ENCODE measurements at regions not wholly inside any gene's neighbourhood (a gene's known extent, or its start where the extent isn't known, plus 50 kb on each side); places are given as distances from the start of the nearest gene placed in this dataset.
"Not testable (repeated sequence)": the region's sequence is repeated elsewhere in the genome, so short reads cannot be mapped to it uniquely, and the experiment has no call there.

DNA sequence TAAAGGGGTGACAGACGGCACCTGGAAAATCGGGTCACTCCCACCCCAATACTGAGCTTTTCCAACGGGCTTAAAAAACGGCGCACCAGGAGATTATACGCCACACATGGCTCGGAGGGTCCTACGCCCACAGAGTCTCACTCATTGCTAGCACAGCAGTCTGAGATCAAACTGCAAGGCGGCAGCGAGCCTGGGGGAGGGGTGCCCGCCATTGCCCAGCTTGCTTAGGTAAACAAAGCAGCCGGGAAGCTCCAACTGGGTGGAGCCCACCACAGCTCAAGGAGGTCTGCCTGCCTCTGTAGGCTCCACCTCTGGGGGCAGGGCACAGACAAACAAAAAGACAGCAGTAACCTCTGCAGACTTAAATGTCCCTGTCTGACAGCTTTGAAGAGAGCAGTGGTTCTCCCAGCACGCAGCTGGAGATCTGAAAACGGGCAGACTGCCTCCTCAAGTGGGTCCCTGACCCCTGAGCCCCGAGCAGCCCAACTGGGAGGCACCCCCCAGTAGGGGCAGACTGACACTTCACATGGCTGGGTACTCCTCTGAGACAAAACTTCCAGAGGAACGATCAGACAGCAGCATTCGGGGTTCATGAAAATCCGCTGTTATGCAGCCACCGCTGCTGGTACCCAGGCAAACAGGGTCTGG lies 162.8 kb upstream of the GJE1 start:
- DNase-seq (ENCODE audit: low spot score) = not testable (repeated sequence)

DNA sequence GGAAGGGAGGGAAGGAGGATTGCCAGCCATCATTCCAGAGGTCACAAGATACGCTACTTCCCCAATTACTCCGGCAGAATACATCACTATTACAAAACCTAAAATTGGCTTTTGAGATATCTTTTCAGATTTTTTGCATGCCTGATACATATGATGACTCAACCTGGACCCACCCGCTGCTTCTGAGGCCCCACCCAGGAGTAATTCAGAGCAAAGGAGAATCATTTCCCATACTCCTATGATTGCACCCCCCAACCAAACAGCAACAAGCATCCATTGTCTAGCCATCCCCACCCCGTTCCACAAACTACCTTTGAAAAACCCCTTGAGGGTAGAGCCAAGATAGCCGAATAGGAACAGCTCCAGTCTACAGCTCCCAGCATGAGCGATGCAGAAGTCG lies 163.5 kb upstream of the GJE1 start:
- no peak for DNase-seq (ENCODE audit: low spot score)

DNA sequence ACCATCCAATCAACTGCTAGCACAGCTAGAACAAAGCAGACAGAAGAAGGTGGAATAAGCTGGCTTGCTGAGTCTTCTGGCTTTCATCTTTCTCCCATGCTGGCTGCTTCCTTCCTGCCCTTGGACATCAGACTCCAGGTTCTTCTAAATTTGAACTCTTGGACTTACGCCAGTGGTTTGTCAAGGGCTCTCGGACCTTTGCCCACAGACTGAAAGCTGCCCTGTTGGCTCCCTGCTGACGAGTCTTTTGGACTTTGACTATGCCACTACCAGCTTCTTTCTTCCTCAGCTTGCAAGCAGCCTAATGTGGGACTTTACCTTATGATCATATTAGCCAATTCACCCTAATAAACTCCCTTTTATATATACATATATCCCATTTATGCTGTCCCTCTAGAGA lies 164.1 kb upstream of the GJE1 start:
- DNase-seq (ENCODE audit: low spot score) = no peak

DNA sequence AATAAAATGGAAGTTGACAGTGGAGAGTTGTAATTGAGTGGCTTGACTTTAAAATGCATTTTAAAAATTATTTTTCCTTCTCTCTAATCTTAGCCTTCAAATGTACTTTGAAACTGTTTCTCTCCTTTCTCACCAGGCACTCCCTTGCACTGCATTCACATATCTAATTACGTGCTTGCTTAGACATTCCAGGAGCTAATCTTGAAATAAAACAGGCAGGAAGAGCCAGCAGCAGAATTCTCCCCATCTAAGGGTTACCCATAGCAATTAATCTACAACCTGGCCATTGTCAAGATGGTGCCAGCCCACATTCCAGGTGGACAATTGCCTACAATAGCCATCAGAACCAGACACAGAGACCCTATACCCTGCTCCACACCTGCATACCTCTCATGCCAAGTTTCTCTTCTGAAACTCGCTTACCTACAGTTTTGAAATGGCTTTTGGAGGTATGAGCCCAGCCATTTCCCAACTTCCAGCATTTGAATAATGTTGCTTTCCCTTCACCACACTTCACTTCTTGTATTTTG lies 167.6 kb upstream of the GJE1 start:
- no peak for DNase-seq (ENCODE audit: low spot score)

DNA sequence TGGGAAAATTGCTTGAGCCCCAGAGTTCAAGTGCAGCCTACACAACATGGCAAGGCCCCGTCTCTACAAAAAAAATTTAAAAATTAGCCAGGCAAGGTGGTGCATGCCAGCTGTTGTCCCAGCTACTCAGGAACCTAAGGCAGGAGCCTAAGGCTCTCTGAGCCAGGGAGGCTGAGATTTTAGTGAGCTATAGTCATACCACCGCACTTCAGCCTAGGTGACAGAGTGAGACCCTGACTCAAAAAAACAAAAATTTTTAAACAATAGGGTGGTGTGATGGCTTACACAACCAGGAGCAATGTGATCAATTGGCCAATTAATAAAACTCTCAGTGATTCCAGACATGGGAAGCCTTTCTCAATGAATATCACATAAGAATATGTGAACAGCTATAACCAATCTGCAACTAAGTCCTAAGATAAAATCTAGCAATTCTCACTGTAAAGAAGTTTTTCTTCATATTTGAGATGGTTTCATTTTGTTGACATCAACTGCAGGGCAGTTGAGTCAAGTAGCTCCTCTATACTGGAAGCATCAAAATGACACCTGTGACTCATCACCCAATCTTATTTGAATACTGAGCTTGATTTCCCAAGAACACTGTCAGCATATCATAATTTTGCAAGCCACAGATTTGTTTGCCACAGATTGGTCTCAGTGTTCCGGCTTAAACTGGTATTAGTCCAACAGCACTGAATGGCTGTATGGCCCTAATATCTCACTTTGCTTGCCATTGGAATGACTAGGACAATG lies 169.0 kb upstream of the GJE1 start:
- no peak for DNase-seq (ENCODE audit: low spot score)

DNA sequence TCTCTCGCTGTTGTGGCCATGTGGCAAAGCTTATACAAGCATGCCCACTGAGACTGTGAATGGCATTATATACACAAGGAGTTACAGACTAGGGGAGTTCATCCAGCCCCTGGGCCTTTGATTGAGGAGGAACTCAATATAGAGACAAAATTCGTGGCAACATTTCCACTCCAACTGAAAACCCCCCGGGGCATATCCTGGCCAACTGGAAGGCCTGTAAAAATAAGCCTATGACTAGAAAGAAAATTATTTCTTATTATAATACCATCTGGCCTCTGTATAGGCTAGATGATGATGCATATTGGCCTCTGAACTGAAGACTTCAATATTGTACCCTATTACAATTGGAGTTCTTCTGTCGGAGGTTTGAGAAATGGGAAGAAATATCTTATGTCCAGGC lies 175.5 kb upstream of the GJE1 start:
- no peak for DNase-seq (ENCODE audit: low spot score)

DNA sequence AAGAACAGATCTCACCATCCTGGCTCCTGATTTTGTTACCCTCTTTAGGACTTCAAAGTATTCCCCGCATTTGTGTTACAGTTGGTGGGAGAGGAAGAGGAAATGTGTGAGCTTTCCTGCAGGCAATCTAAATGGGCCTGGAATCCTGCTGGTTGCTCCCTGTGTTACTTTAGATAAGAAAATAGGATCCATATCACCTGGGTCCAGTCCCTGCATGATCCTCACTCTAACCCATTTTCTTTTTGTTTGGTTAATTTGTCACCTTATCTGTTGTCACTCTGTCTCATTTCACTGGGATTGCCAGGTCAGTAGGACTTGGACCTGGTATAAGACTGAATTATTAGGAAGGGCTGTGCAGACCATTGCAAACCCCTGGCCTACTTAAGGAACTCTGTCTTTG lies 175.9 kb upstream of the GJE1 start:
- DNase-seq (ENCODE audit: low spot score) = no peak

DNA sequence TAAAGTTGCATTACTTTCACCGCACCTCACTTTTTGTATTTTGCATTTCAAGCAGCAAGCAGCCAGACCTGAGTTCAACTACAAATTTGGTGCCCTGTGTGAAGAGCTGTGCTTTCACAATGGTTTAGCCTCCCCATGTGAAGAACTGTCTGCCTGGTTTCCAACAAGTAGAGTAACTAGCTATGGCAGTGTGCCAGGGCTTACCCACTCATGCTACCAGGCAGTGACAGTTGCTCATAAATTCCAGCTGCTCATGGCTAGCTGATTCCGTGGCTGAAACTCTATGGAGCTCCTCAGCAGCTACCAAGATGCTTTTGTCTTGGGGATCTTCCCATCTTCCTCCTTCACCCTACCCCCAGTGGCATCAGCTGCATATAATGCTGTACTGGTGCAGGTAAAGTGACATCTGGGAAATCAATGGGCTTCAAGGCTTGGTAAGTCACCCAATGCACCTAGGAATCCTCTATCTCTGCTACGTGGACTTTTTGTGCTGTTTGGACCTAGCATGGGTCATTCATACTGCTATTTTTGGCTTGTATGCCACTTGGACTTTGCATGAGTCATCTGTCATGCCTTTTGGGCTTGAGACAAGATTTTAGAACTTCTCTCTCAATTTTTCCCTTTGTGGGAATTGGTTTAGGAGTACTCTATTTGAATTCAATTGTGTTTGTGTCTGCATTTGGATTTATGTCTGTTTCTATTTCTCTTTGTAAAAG lies 176.5 kb upstream of the GJE1 start:
- DNase-seq (ENCODE audit: low spot score) = no peak

DNA sequence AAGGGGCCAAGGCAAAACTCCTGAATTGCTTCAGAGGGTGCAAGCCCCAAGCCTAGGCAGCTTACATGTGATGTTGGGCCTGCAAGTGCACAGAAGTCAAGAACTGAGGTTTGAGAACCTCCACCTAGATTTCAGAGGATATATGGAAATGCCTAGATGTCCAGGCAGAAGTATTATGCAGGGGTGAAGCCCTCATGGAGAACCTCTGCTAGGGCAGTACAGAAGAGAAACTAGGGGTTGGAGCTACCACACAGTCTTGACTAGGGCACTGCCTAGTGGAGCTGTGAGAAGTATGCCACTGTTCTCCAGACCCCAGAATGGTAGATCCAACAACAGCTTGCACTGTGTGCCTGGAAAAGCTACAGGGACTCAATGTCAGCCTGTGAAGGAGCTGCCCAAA lies 179.7 kb upstream of the GJE1 start:
- DNase-seq (ENCODE audit: low spot score) = no peak

DNA sequence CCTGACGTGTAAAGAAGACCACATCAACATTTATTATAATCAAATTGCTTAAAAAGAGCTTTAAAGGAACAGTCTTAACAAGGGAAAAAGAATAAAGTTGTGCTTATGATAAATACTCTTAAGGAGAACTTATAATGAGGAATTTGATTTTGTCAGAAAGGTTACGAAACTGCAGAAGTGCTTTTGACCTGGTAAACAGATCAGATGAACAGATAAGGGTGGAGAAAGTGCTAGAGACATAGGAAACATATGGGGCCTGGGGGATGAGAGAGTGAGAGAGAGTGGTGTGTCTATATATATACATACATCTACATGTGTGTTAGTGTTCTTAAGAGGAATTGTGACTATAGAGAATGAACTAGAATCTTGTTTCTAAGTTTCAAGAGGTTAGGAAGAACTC lies 186.2 kb upstream of the GJE1 start:
- DNase-seq (ENCODE audit: low spot score) = no peak

DNA sequence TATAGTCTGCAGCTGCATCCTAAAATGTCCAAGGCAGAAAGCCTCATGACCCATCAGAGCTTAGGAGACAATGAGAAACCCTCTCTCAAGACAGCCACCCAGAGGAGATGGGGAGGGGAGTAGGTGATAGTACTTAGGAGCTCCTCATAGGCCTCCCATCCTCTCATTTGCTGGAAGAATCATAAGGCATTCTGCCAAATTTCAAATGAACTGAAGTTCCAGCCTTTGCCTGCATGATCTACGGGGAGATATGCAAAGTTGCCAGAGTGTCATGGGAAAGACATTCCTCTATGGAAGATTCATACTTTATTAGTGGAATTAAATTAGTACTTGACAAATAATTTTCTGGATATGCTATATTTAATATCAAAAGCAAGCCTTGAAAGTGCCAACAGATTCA lies 194.1 kb upstream of the GJE1 start:
- DNase-seq (ENCODE audit: low spot score) = no peak

DNA sequence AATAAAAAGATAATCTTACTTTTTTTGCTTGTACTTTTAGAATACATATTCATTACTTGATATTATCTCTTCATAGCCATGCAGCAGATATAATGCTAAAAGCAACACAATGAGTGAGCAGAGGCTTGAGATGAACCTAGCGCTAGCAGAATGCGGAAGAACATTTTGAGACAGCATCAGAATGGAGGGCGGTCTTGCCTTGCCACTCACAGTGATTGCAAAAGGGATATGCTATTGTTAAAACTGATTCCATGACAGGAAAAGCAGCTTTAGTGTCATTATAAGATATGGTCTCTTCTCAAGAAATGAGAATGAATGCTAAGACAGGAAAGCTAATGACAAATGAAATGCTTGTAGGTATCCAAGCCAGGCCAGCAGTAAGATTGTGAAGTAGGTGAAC lies 200.0 kb upstream of the GJE1 start:
- no peak for DNase-seq (ENCODE audit: low spot score)

DNA sequence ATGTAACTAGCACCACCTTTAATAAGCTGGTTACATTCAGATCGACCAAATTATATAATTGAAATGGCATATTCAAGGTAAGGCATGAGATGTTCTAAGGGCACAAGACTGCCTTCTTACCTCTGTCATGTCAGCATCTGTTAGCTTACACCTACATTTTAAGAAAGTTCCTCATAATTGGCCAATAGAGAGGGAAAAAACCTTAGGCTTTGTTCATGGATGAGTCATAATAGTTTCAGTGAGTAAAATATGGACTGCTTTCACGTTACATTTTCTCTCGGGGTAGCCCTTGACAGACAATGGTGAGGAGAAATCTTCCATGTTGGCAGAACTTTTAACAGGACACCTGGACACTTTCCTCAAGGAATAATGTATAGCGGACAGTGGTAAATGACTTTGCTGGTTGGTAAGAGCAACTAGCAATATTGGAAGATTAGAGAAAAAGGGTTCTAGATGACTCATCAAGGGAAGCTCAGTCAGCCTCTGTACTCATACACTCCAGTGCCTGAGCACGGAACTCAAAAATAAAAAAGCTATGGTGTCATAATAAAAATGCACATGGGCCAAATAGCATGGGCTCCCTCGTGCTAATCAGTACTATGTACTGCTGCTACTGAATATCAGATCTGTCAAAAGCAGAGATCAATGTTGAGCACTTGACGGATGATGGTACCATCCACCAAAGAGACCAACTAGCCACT lies 206.4 kb upstream of the GJE1 start:
- DNase-seq (ENCODE audit: low spot score) = not testable (repeated sequence)

DNA sequence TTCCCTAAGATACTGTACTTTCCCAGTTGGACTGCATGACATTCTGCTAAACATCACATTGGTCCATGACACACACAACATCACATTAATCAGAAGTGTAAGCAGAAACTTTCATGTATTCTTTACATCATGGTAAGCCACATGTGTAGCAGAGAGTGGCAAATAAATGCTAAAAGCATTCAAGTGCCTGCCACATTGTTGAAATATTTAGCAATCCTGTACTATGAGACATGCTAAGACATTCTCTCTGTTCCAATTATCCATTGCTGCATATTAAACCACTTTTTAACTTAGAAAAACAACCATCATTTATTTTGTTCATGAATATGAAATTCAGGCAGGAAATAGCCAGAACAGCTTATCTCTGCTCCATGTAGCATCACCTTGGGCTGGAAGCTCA lies 207.7 kb upstream of the GJE1 start:
- DNase-seq (ENCODE audit: low spot score) = no peak

DNA sequence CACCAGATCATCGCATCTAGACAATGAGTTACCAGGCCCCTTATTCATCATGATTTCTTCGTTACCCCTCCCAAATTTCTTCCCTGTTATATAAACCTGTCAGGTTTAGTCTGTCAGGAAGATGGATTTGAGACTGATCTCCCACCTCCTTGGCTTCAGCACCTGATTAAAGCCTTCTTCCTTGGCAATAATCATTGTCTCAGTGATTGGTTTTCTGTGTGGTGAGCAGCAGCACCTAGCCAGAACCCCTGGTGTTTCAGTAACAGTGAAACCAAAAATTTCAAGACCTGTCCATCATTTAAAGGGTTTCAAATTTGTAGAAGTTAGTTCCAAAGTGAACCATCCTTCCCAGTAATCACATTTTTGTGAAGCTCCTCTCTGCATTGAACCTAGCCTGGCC lies 209.8 kb upstream of the GJE1 start:
- no peak for DNase-seq (ENCODE audit: low spot score)

DNA sequence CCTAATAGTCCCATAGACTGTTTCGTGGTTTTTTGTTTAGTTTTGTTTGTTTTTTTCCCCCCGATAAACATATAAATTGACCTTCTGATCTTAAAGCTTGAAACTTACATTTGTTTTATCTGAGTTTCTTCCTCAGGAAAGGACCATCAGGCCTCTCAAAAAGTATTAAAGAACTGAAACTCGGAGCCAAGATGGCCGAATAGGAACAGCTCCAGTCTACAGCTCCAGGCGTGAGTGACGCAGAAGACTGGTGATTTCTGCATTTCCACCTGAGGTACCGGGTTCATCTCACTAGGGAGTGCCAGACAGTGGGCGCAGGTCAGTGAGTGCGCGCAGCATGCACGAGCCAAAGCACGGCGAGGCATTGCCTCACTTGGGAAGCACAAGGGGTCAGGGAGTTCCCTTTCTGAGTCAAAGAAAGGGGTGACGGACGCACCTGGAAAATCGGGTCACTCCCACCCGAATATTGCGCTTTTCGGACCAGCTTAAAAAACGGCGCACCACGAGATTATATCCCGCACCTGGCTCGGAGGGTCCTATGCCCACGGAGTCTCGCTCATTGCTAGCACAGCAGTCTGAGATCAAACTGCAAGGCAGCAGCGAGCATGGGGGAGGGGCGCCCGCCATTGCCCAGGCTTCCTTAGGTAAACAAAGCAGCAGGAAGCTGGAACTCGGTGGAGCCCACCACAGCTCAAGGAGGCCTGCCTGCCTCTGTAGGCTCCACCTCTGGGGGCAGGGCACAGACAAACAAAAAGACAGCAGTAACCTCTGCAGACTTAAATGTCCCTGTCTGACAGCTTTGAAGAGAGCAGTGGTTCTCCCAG lies 215.8 kb upstream of the GJE1 start:
- DNase-seq (ENCODE audit: low spot score) = not testable (repeated sequence)

DNA sequence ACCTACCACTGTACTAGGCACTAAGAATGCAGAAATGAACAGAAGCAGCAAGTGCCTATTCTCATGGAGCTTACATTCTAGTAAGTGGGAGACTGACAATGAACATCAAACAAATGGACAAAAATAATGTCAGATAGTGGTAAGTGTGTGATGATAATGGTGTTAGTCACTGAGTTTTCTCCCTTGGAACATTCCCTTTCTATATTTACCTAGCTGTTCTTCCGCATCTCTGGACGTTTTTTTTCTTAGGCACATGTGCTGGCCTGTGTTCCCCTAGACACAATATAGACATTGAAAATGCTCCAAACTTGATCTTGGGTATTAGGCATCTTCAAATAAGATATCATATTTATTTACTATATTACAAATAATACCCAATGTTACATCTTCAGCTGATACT lies 218.1 kb upstream of the GJE1 start:
- DNase-seq (ENCODE audit: low spot score) = no peak

DNA sequence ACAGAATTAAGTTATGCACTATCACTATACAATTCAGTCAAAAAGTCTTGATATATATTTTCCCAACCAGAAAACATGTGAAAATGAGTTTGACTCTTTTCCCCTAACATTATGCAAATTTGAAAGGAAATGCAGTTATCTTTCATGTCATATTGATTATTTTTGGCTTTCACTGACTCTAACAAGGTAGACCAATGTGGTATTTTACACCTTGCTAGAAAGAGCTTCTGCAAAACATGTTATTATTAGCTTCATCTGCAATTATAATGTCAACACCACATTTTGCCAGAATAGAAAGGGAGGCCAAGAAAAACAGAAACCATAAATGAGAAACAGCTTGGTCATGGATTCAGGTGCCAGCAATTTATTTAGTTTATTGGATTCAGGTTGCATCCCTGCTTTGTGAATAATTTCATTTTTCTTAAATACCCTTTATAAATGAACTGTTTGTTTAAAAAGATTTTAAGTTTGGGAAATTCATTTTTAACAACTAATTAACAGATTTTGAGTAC lies 226.1 kb upstream of the GJE1 start:
- DNase-seq (ENCODE audit: low spot score) = no peak

DNA sequence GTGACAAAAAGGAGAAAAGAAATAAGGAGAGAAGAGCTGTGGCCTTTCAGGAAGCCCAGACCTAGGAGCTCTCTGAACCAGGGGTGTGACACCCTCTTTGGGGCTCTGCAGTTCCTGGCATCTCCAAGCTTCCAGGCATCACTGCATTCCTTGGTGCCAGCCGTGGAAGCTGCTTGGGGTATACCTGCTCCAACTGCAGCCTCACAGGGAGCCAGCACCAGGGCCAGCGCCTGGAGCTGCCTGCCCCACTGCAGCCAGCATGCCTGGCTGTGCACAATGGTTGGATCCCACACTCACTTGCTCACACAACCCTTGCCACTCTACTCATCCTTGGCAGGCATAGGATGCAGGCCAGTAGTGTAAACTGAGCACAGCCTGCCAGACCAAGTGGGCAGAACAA lies 242.1 kb upstream of the GJE1 start:
- DNase-seq (ENCODE audit: low spot score) = no peak

DNA sequence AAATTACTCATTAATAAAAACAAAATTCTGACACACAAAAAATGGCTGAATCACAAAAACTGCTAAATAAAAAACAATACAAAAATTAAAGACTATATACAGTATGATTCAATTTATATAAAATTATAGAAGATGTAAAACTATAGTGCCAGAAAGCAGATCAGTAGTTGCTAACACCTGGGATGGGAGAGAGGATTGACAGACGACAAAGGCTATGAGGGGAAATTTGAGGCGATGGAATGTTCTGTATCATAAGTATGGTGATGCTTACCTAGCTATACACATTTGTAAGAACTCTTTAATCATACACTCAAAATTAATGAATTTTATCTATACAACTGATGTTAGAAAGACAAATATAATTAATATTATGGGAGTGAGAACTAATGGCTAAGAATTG lies 247.9 kb upstream of the GJE1 start:
- DNase-seq (ENCODE audit: low spot score) = no peak

DNA sequence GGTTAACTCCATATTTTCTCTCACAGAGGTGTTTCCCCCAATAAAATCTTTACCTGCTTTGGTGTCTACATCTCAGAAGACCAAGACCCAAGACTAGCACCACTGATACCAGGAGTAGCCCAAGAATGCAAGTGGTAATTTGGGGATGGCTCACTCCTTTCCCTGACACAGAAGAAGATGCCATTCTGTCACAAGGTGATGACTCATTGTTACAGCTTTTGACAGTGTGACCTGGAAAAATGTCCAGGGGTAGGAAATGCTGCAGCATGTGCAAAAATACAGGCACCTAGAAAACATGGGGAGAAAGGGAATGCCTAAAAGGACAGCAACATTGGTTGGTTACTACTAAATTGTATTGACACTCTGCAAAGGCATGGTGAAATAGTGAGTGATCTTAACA lies 254.0 kb upstream of the GJE1 start:
- DNase-seq (ENCODE audit: low spot score) = no peak
